Effector CD4-positive, alpha-beta T cell (primary cell): ENCODE measurements at regions not wholly inside any gene's neighbourhood (a gene's known extent, or its start where the extent isn't known, plus 50 kb on each side); places are given as distances from the start of the nearest gene placed in this dataset.
"Not testable (repeated sequence)": the region's sequence is repeated elsewhere in the genome, so short reads cannot be mapped to it uniquely, and the experiment has no call there.

Experiments
- DNase-seq: peaks from one replicate; pipeline ENCODE4 v3.0.0-alpha.2; 2020

- not testable (repeated sequence) for DNase-seq
These were observed 60.6 kb downstream of the GOLGA8T start for GRCh38 chr15:30195355-30196008.

- DNase-seq: peak; percentile 11
These were observed 61.1 kb downstream of the GOLGA8T start for GRCh38 chr15:30196009-30196375.

GRCh38 chr15:30196769-30197168, 61.9 kb downstream of the GOLGA8T start:
- DNase-seq: not testable (repeated sequence)

GRCh38 chr15:30201517-30201916, 66.7 kb downstream of the GOLGA8T start:
- DNase-seq: not testable (repeated sequence)

GRCh38 chr15:30213733-30214132, 78.9 kb downstream of the GOLGA8T start:
- DNase-seq: not testable (repeated sequence)

- DNase-seq: not testable (repeated sequence)
These were observed 87.0 kb downstream of the GOLGA8T start for GRCh38 chr15:30221803-30222202.

- not testable (repeated sequence) for DNase-seq
These were observed 88.1 kb downstream of the GOLGA8T start for GRCh38 chr15:30222798-30223591.

GRCh38 chr15:30225233-30225891, 90.5 kb downstream of the GOLGA8T start:
- not testable (repeated sequence) for DNase-seq

GRCh38 chr15:30261432-30262141, 126.7 kb downstream of the GOLGA8T start:
- not testable (repeated sequence) for DNase-seq

- not testable (repeated sequence) for DNase-seq
These were observed 127.2 kb downstream of the GOLGA8T start for GRCh38 chr15:30262142-30262460.

- not testable (repeated sequence) for DNase-seq
These were observed 129.1 kb downstream of the GOLGA8T start for GRCh38 chr15:30264000-30264399.

- not testable (repeated sequence) for DNase-seq
These were observed 98.0 kb downstream of the CHRFAM7A start for GRCh38 chr15:30295150-30295844.

GRCh38 chr15:30303968-30304367, 89.4 kb downstream of the CHRFAM7A start:
- DNase-seq: not testable (repeated sequence)
